BE2C (cell line): ENCODE measurements at regions not wholly inside any gene's neighbourhood (a gene's known extent, or its start where the extent isn't known, plus 50 kb on each side); places are given as distances from the start of the nearest gene placed in this dataset.
"Not testable (repeated sequence)": the region's sequence is repeated elsewhere in the genome, so short reads cannot be mapped to it uniquely, and the experiment has no call there.

Source experiments
- DNase-seq: peaks from one replicate; pipeline ENCODE4 v3.0.0-alpha.2; 2020
- H3K27me3 ChIP-seq: fragments of 250-450 bp; sonication (Bioruptor Pico); 2 replicates; pipeline ENCODE4 v1.5.1; 2020; ENCODE audit warnings: mild to moderate bottlenecking
- H3K36me3 ChIP-seq: fragments of 250-450 bp; sonication (Bioruptor Pico); 2 replicates; pipeline ENCODE4 v1.5.1; 2020; ENCODE audit warnings: mild to moderate bottlenecking
- H3K4me1 ChIP-seq: fragments of 250-450 bp; sonication (Bioruptor Pico); 2 replicates; pipeline ENCODE4 v1.5.1; 2020
- H3K4me3 ChIP-seq: 2 replicates; pipeline ENCODE4 v1.5.1; 2011; ENCODE audit warnings: low read depth, low read length
- H3K9me3 ChIP-seq: fragments of 250-450 bp; sonication (Bioruptor Pico); 2 replicates; pipeline ENCODE4 v1.5.1; 2020
- CTCF ChIP-seq: IDR thresholded peaks from 2 replicates; pipeline ENCODE4 v1.5.1; 2012; ENCODE audit warnings: mild to moderate bottlenecking, low read depth, low read length

DNA sequence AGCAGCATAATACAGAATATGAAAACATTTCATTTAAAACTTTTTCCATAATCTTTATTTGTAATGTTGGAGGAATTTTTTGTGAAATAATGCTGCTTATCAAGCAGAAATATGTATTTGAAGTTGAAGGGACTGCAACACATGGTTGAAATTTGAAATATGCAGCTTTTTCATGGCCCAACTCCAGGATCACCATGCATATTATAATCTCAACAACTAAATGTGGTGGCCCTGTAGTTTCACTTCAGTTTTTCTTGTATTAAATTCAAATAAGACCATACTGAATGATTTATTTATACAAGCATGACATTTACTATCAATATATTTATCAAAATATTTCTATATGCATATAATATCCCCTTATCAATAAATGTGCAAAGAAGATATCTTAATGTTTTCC, 157.7 kb upstream of the LHX8 start:
- Histone ChIP-seq H3K36me3 (no peaks in the 10 kb centered on the region), H3K4me1 (no peaks in the 10 kb centered on the region), H3K9me3 (no peaks in the 10 kb centered on the region), H3K4me3 (no peak overlapping the region), H3K27me3 (no peaks in the 10 kb centered on the region)
- no peak for DNase-seq
- TF ChIP-seq CTCF, result no peak

DNA sequence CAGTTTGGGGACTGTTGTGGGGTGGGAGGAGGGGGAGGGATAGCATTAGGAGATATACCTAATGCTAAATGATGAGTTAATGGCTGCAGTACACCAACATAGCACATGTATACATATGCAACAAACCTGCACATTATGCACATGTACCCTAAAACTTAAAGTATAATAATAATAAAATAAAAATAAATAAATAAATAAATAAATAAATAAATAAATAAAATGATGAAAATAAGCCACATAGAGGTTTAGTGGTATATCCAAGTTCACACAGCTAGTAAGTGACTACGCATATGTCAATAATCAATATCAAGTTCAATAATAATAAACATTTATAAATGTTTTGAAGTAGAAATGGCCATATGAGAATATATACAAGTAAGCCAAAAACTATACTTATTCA, 141.7 kb upstream of the LHX8 start:
- H3K4me3 ChIP-seq, DNase-seq, H3K4me1 ChIP-seq: not testable (repeated sequence)

GRCh38 chr1:74995821-74996220, 138.4 kb upstream of the LHX8 start:
- Histone ChIP-seq H3K9me3 (no peaks in the 10 kb centered on the region), H3K4me3 (no peak overlapping the region), H3K27me3 (no peaks in the 10 kb centered on the region), H3K4me1 (no peaks in the 10 kb centered on the region), H3K36me3 (no peaks in the 10 kb centered on the region)
- no peak for TF ChIP-seq CTCF
- DNase-seq, result no peak

More for the DNA sequence above, 141.7 kb upstream of the LHX8 start:
- H3K9me3 ChIP-seq, H3K27me3 ChIP-seq, H3K36me3 ChIP-seq: not testable (repeated sequence)

DNA sequence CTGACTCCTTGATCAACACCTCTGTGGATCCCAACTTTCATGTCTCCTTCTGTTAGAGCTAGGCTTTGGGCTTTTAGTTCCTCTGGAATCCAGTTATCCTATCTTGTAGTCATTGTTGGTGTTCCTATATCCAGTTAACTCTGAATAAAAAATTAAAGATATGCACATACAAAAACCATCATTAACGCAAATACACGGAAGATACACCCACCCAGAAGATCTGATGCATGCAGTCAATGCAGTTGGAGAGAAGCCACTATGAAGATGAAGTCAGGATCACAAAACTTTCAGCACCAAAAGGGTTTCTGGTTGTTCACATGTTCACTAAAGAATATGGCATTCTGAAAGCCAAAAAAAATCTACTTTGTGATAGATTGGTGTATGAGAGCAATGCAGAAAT, 123.6 kb upstream of the LHX8 start:
- no peaks in the 10 kb centered on the region for H3K4me1 ChIP-seq
- no peak for DNase-seq
- H3K9me3 ChIP-seq, result no peaks in the 10 kb centered on the region
- no peak overlapping the region for H3K4me3 ChIP-seq
- H3K36me3 ChIP-seq, result no peaks in the 10 kb centered on the region
- H3K27me3 ChIP-seq, result no peaks in the 10 kb centered on the region
- no peak for TF ChIP-seq CTCF

DNA sequence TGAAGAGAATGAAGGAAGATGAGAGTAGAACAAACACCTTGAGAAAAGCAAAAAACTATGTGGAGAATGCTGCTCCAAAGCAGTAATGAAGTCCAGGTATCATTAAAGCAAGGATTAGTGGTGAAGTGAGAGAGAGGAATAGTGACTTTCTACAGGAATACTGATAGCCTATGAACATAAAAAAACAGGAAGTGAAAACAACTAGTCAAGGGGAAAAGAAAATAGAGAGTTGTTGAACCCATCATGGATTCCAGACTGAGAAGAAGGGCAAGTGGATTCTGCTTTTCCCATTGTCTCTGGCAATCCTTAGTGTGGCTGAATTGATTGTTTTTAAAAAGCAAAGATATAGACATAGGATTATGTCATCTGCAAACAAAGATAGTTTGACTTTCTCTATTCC, 119.9 kb upstream of the LHX8 start:
- Histone ChIP-seq H3K9me3 (no peaks in the 10 kb centered on the region), H3K36me3 (no peaks in the 10 kb centered on the region), H3K27me3 (no peaks in the 10 kb centered on the region), H3K4me1 (no peaks in the 10 kb centered on the region), H3K4me3 (no peak overlapping the region)
- DNase-seq, result no peak
- no peak for TF ChIP-seq CTCF

DNA sequence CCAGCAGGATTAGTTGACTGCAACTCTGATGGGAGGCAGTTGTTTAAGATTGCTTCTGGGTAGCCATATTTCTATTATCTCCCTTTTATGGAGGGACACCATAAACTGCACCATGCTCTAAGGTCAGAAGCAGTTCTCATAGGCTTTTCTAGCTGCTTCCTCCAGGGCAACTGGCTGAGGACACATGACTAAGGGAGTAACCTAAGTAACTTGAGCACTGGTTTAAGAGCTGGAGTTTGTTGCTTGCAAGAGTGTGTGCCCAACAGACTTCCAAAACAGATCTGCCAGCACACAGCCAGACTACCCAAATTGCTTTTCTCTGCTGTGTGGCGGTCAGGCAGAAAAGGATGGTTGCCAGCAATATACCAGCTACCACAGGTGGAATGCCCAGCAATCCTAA, 111.2 kb upstream of the LHX8 start:
- Histone ChIP-seq H3K27me3 (no peaks in the 10 kb centered on the region), H3K4me3 (no peak overlapping the region), H3K4me1 (no peaks in the 10 kb centered on the region), H3K9me3 (no peaks in the 10 kb centered on the region), H3K36me3 (no peaks in the 10 kb centered on the region)
- no peak for TF ChIP-seq CTCF
- DNase-seq, result no peak

DNA sequence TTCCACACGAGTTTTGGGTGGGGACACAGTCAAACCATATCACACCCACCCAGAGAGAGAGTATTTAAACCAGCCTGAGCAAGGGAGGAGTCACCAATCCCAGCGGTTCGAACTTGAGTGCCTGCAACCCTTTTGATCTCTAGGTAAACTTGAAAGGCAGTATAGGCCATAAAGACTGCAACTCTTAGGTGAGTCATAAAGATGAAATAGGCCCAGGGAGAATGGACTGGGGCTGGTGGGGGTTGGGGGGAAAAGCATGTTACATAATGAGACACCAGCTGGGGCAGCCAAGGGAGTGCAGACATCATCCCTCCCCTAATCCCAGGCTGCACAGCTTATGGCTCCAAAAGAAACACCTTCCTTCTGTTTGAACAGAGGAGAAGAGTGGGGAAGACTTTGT, 99.8 kb upstream of the LHX8 start:
- TF ChIP-seq CTCF, result no peak
- Histone ChIP-seq H3K36me3 (no peaks in the 10 kb centered on the region), H3K4me3 (no peak overlapping the region), H3K4me1 (no peaks in the 10 kb centered on the region), H3K9me3 (no peaks in the 10 kb centered on the region), H3K27me3 (no peaks in the 10 kb centered on the region)
- DNase-seq, result no peak
